Gastrocnemius medialis (tissue), 4 donors: ENCODE measurements at regions not wholly inside any gene's neighbourhood (a gene's known extent, or its start where the extent isn't known, plus 50 kb on each side); places are given as distances from the start of the nearest gene placed in this dataset.

Source experiments
- CTCF ChIP-seq, 5 experiments: fragments of 450-650 bp in 3 of 5; fragments of 200-600 bp in 2 of 5; sonication (generic) in 2 of 5; IDR thresholded peaks in 4 of 5; conservative IDR thresholded peaks in 1 of 5; 1 replicate in 4 of 5; 2 replicates in 1 of 5; pipeline ENCODE4 v1.5.1; 2016 to 2019; ENCODE audit warnings: antibody characterized with exemption in 5 of 5, mild to moderate bottlenecking in 3 of 5, moderate library complexity in 3 of 5
- POLR2A ChIP-seq, 2 donors: fragments of 450-650 bp; IDR thresholded peaks; one replicate each; pipeline ENCODE4 v1.6.1; 2017; ENCODE audit warnings: antibody characterized with exemption in 2 of 2, mild to moderate bottlenecking in 2 of 2, moderate library complexity in 2 of 2

- TF ChIP-seq CTCF (IDR thresholded peaks at IDR 0.05 in 4 of 5, conservative IDR thresholded peaks at IDR 0.05 in 1 of 5) (no peak), POLR2A (IDR thresholded peaks at IDR 0.05) (no peak)
Measured at GRCh38 chr7:131649879-131650278, 93.5 kb upstream of the PODXL start.
